ENCODE measurements at regions not wholly inside any gene's neighbourhood (a gene's known extent, or its start where the extent isn't known, plus 50 kb on each side); places are given as distances from the start of the nearest gene placed in this dataset.

- no peak for TF ChIP-seq CTCF (IDR thresholded peaks at IDR 0.05; ENCODE audit: insufficient read depth, low read length, severe bottlenecking)
- no peaks in the 10 kb centered on the region for H3K27me3 ChIP-seq (ENCODE audit: control insufficient read depth, insufficient read depth, low read length)
- DNase-seq (ENCODE audit: low read depth) = no peak
These were observed 186.9 kb upstream of the ELAC2 start for GRCh38 chr17:13204607-13205237.

GRCh38 chr17:13202835-13203234, 185.0 kb upstream of the ELAC2 start:
- DNase-seq (ENCODE audit: low read depth) (no peak), FAIRE-seq (no peak)
- H3K27me3 ChIP-seq (ENCODE audit: control insufficient read depth, insufficient read depth, low read length) = no peaks in the 10 kb centered on the region
- no peak overlapping the region for H3K4me3 ChIP-seq (ENCODE audit: low read depth, low read length)
- no peaks in the 10 kb centered on the region for H3K36me3 ChIP-seq (ENCODE audit: control insufficient read depth, insufficient read depth, low read length)
- TF ChIP-seq CTCF (IDR thresholded peaks at IDR 0.05; ENCODE audit: insufficient read depth, low read length, severe bottlenecking) = no peak

More at GRCh38 chr17:13204607-13205237, 186.9 kb upstream of the ELAC2 start:
- no peak overlapping the region for H3K4me3 ChIP-seq (ENCODE audit: low read depth, low read length)
- FAIRE-seq = no peak
- H3K36me3 ChIP-seq (ENCODE audit: control insufficient read depth, insufficient read depth, low read length) = no peaks in the 10 kb centered on the region

GRCh38 chr17:13200671-13201070, 182.8 kb upstream of the ELAC2 start:
- Histone ChIP-seq H3K36me3 (ENCODE audit: control insufficient read depth, insufficient read depth, low read length) (no peaks in the 10 kb centered on the region), H3K27me3 (ENCODE audit: control insufficient read depth, insufficient read depth, low read length) (no peaks in the 10 kb centered on the region), H3K4me3 (ENCODE audit: low read depth, low read length) (no peak overlapping the region)
- DNase-seq (ENCODE audit: low read depth) (no peak), FAIRE-seq (no peak)
- no peak for TF ChIP-seq CTCF (IDR thresholded peaks at IDR 0.05; ENCODE audit: insufficient read depth, low read length, severe bottlenecking)

DNA sequence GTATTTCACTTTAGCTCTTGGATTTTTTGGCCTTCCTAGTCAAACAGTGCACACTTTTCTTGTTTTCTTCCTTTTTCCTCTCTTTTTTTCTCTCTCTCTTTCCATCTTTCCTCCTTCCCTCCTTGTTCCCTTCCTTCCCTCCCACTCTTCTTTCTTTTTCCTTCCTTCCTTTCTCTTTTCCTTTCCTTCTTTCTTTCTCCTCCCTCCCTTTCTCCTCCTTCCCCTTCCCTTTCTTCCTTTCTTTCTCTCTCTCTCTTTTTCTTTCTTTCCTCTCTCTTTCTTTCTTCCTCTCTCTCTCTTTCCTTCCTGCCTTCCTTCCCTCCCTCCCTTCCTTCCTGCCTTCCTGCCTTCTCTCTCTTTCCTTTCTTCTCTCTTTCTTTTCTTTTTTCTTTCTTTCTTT, 181.6 kb upstream of the ELAC2 start:
- TF ChIP-seq CTCF (IDR thresholded peaks at IDR 0.05; ENCODE audit: insufficient read depth, low read length, severe bottlenecking) = no peak
- H3K4me3 ChIP-seq (ENCODE audit: low read depth, low read length) = no peak overlapping the region
- H3K36me3 ChIP-seq (ENCODE audit: control insufficient read depth, insufficient read depth, low read length) = no peaks in the 10 kb centered on the region
- FAIRE-seq (no peak), DNase-seq (ENCODE audit: low read depth) (no peak)
- H3K27me3 ChIP-seq (ENCODE audit: control insufficient read depth, insufficient read depth, low read length) = no peaks in the 10 kb centered on the region

- FAIRE-seq (no peak), DNase-seq (ENCODE audit: low read depth) (no peak)
- H3K27me3 ChIP-seq (ENCODE audit: control insufficient read depth, insufficient read depth, low read length) = no peaks in the 10 kb centered on the region
- H3K4me3 ChIP-seq (ENCODE audit: low read depth, low read length) = no peak overlapping the region
- no peak for TF ChIP-seq CTCF (IDR thresholded peaks at IDR 0.05; ENCODE audit: insufficient read depth, low read length, severe bottlenecking)
- no peaks in the 10 kb centered on the region for H3K36me3 ChIP-seq (ENCODE audit: control insufficient read depth, insufficient read depth, low read length)
These were observed 179.8 kb upstream of the ELAC2 start for GRCh38 chr17:13197586-13197985.

- Histone ChIP-seq H3K27me3 (ENCODE audit: control insufficient read depth, insufficient read depth, low read length) (no peaks in the 10 kb centered on the region), H3K4me3 (ENCODE audit: low read depth, low read length) (no peak overlapping the region), H3K36me3 (ENCODE audit: control insufficient read depth, insufficient read depth, low read length) (no peaks in the 10 kb centered on the region)
- TF ChIP-seq CTCF (IDR thresholded peaks at IDR 0.05; ENCODE audit: insufficient read depth, low read length, severe bottlenecking) = no peak
- FAIRE-seq (no peak), DNase-seq (ENCODE audit: low read depth) (no peak)
These were observed 177.1 kb upstream of the ELAC2 start for GRCh38 chr17:13194887-13195286.
